Left ventricle myocardium inferior (tissue), 1 donor: ENCODE measurements at regions not wholly inside any gene's neighbourhood (a gene's known extent, or its start where the extent isn't known, plus 50 kb on each side); places are given as distances from the start of the nearest gene placed in this dataset.

Experiments used
- DNase-seq: peaks from one replicate; pipeline ENCODE4 v3.0.0-alpha.2; 2020
- H3K27ac ChIP-seq: fragments of 200-600 bp; replicated peaks from 2 replicates; pipeline ENCODE4 v1.8.0; 2021
- H3K27me3 ChIP-seq: fragments of 200-600 bp; 2 replicates; pipeline ENCODE4 v1.8.0; 2021; ENCODE audit warnings: low read depth
- H3K36me3 ChIP-seq: fragments of 200-600 bp; 2 replicates; pipeline ENCODE4 v1.8.0; 2021
- H3K4me1 ChIP-seq: fragments of 200-600 bp; 2 replicates; pipeline ENCODE4 v1.8.0; 2021
- H3K4me3 ChIP-seq: fragments of 200-600 bp; 2 replicates; pipeline ENCODE4 v1.8.0; 2021; ENCODE audit warnings: mild to moderate bottlenecking, moderate library complexity
- H3K9me3 ChIP-seq: fragments of 200-600 bp; replicated peaks from 2 replicates; pipeline ENCODE4 v1.8.0; 2021
- CTCF ChIP-seq: fragments of 200-600 bp; IDR thresholded peaks from 2 replicates; pipeline ENCODE4 v1.8.0; 2021; ENCODE audit warnings: antibody characterized with exemption, mild to moderate bottlenecking, borderline replicate concordance
- intact Hi-C: fragments of 100-400 bp; cut with micrococcal nuclease; formaldehyde crosslinking; loops from one replicate; pipeline ENCODE4 v1.11.0; 2022
- donor health status: DM: no; HTN: yes; CAD: no; lungs with severe emphysema.

DNA sequence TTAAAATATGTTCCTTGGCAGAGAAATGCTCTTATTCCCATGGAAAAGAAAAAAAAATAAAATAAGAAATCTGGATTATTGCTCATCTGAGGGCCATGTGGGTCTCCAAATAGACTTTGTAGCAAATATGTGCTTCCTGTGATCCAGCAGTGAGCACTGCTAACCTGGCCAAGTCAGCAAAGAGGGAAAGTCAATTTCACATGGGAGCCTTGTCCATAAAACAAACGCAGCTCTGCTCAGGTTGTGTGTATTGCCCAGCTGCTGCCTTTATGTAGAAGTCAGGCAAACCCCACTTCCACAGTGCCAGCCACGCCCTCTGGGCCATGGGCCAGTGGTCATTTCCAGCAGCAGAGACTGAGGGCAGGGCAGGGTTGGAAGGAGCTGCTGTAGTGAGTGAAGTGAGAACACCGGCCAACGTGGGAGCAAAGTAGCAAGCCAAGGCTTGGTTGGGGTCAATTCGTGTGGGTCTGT lies 174.3 kb downstream of the LYPLAL1 start:
- DNase-seq, result peak; percentile 70
- no peak for TF ChIP-seq CTCF
- intact Hi-C loops, result no loop called here
- Histone ChIP-seq H3K27ac (peak overlapping the region; percentile 37), H3K27me3 (no peaks in the 10 kb centered on the region), H3K9me3 (peaks cover 16% of the 10 kb centered on the region), H3K4me1 (peaks cover 38% of the 10 kb centered on the region), H3K4me3 (no peak overlapping the region), H3K36me3 (no peaks in the 10 kb centered on the region)

DNA sequence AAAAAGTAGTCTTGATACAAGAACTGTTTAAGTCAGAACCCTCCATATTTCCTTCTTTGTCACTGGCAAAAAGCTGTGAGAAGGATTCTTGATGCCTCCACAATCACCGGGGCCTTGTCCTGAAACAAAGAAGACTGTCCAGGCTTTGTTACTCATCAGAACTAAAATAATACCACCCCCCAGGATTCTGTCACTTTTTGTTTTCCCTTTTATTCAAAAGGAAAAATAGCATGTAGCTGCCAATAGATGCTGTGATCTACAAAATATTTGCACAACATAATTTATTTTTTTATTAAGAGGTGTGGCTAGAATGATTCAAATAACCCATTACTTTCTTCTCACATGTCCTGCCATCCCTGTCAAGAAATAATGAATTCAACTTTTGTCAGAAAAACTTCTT lies 173.7 kb downstream of the LYPLAL1 start:
- H3K27me3 ChIP-seq, result no peaks in the 10 kb centered on the region
- peaks cover 16% of the 10 kb centered on the region for H3K9me3 ChIP-seq
- DNase-seq, result no peak
- no peak overlapping the region for H3K4me3 ChIP-seq
- no peak for TF ChIP-seq CTCF
- H3K36me3 ChIP-seq, result no peaks in the 10 kb centered on the region
- H3K27ac ChIP-seq, result peak overlapping the region; percentile 37
- H3K4me1 ChIP-seq, result peaks cover 35% of the 10 kb centered on the region
- intact Hi-C loops, result no loop called here

GRCh38 chr1:219345953-219346352 lies 172.3 kb downstream of the LYPLAL1 start:
- intact Hi-C loops, result no loop called here
- H3K27ac ChIP-seq, result no peak overlapping the region
- DNase-seq, result no peak
- no peaks in the 10 kb centered on the region for H3K36me3 ChIP-seq
- H3K27me3 ChIP-seq, result no peaks in the 10 kb centered on the region
- peaks cover 16% of the 10 kb centered on the region for H3K9me3 ChIP-seq
- no peak overlapping the region for H3K4me3 ChIP-seq
- H3K4me1 ChIP-seq, result peaks cover 35% of the 10 kb centered on the region
- no peak for TF ChIP-seq CTCF

- Histone ChIP-seq H3K9me3 (peaks cover 16% of the 10 kb centered on the region), H3K4me1 (peaks cover 9% of the 10 kb centered on the region), H3K27ac (no peak overlapping the region), H3K4me3 (no peak overlapping the region), H3K27me3 (no peaks in the 10 kb centered on the region), H3K36me3 (no peaks in the 10 kb centered on the region)
- intact Hi-C loops, result no loop called here
- DNase-seq, result no peak
- TF ChIP-seq CTCF, result no peak
Observed at GRCh38 chr1:219342836-219343235, 169.2 kb downstream of the LYPLAL1 start.

DNA sequence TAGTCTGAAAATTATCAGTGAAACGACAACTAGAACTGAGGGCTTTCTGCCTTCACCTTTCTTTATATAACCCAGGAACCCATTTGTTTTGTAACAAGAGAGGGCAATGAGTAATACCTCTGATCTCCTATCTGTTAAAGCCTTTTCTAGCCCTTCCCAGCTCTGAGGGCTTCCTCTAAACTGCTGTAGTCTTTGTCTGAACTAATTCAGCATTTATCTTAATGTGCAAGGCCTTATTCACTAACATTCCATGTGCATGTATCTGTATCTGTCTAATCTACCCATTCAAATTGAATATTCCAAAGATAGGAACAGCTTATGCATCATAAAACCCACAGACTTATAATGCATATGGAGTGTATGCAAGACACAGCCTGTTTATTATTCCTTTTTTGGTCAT lies 167.1 kb downstream of the LYPLAL1 start:
- intact Hi-C loops, result no loop called here
- no peak overlapping the region for H3K27ac ChIP-seq
- H3K4me3 ChIP-seq, result no peak overlapping the region
- DNase-seq, result no peak
- H3K4me1 ChIP-seq, result no peaks in the 10 kb centered on the region
- no peaks in the 10 kb centered on the region for H3K36me3 ChIP-seq
- no peaks in the 10 kb centered on the region for H3K27me3 ChIP-seq
- TF ChIP-seq CTCF, result no peak
- peaks cover 7% of the 10 kb centered on the region for H3K9me3 ChIP-seq

GRCh38 chr1:219339466-219339865 lies 165.8 kb downstream of the LYPLAL1 start:
- intact Hi-C loops, result no loop called here
- no peak for DNase-seq
- Histone ChIP-seq H3K4me3 (no peak overlapping the region), H3K4me1 (no peaks in the 10 kb centered on the region), H3K27me3 (no peaks in the 10 kb centered on the region), H3K9me3 (no peaks in the 10 kb centered on the region), H3K36me3 (no peaks in the 10 kb centered on the region), H3K27ac (no peak overlapping the region)
- TF ChIP-seq CTCF, result no peak
